Colonic mucosa (tissue), 4 donors: ENCODE measurements at regions not wholly inside any gene's neighbourhood (a gene's known extent, or its start where the extent isn't known, plus 50 kb on each side); places are given as distances from the start of the nearest gene placed in this dataset.

ENCODE experiments used
- DNase-seq: peaks from one replicate; pipeline ENCODE4 v3.0.0-alpha.2; 2020
- H3K27ac ChIP-seq: fragments of 200-600 bp; one replicate; pipeline ENCODE4 v1.8.0; 2021
- H3K27me3 ChIP-seq: fragments of 200-600 bp; one replicate; pipeline ENCODE4 v1.8.0; 2021
- H3K36me3 ChIP-seq: fragments of 200-600 bp; one replicate; pipeline ENCODE4 v1.8.0; 2021
- H3K4me1 ChIP-seq: fragments of 200-600 bp; one replicate; pipeline ENCODE4 v1.8.0; 2021; ENCODE audit warnings: mild to moderate bottlenecking
- H3K4me3 ChIP-seq: fragments of 200-600 bp; one replicate; pipeline ENCODE4 v1.8.0; 2021
- H3K9ac ChIP-seq, 2 donors: one replicate each; pipeline ENCODE4 v1.7.0; 2013; ENCODE audit warnings: control low read depth in 2 of 2, low read depth in 2 of 2, low read length in 2 of 2
- H3K9me3 ChIP-seq: fragments of 200-600 bp; one replicate; pipeline ENCODE4 v1.8.0; 2021
- CTCF ChIP-seq: fragments of 200-600 bp; IDR thresholded peaks from one replicate; pipeline ENCODE4 v1.8.0; 2022; ENCODE audit warnings: antibody characterized with exemption, mild to moderate bottlenecking
- intact Hi-C: fragments of 100-400 bp; cut with DNase I; formaldehyde crosslinking; loops from one replicate; pipeline ENCODE4 v1.14.1; 2022
- donor health status: healthy.
- donor health status: DM: no; HTN: no; CAD: no.
- donor health status: DM: no; HTN: no; CAD: no.

DNA sequence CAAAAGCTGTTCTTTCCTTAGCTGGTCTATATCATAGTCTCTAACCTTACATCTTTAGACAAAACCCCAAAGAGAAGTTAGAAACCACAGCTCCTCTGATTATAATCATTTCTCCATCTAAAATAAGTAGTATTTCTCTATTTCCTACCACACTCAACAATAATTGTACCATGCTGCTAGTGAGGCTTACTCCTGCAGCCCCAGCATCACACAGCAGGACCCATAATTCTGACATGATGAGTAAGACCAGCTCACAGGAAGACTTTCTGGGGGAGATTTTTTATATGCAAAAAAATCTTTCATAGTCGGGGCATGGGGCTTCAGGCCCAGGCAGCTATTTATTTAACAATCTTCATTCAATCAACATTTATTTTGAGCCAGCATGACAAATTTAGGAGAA, 441.6 kb downstream of the DYNC2H1 start:
- H3K27me3 ChIP-seq: no peaks in the 10 kb centered on the region

GRCh38 chr11:103552086-103552485, 442.9 kb downstream of the DYNC2H1 start:
- H3K27me3 ChIP-seq: no peaks in the 10 kb centered on the region
- no peak for DNase-seq
- no peaks in the 10 kb centered on the region for H3K9me3 ChIP-seq
- TF ChIP-seq CTCF: no peak
- H3K4me3 ChIP-seq: no peak overlapping the region
- H3K36me3 ChIP-seq: no peaks in the 10 kb centered on the region
- intact Hi-C loops: no loop called here
- H3K4me1 ChIP-seq: no peaks in the 10 kb centered on the region
- H3K9ac ChIP-seq: no peak overlapping the region
- H3K27ac ChIP-seq: no peak overlapping the region

More for the DNA sequence above, 441.6 kb downstream of the DYNC2H1 start:
- no peaks in the 10 kb centered on the region for H3K36me3 ChIP-seq
- TF ChIP-seq CTCF: no peak
- no peak overlapping the region for H3K27ac ChIP-seq
- DNase-seq: no peak
- intact Hi-C loops: no loop called here
- no peak overlapping the region for H3K4me3 ChIP-seq
- no peaks in the 10 kb centered on the region for H3K9me3 ChIP-seq
- H3K4me1 ChIP-seq: no peaks in the 10 kb centered on the region
- no peak overlapping the region for H3K9ac ChIP-seq

GRCh38 chr11:103556171-103556570, 446.9 kb downstream of the DYNC2H1 start:
- Histone ChIP-seq H3K27ac (no peak overlapping the region), H3K36me3 (no peaks in the 10 kb centered on the region), H3K27me3 (no peaks in the 10 kb centered on the region), H3K9me3 (no peaks in the 10 kb centered on the region), H3K4me1 (no peaks in the 10 kb centered on the region), H3K4me3 (no peak overlapping the region), H3K9ac (no peak overlapping the region)
- intact Hi-C loops: no loop called here
- no peak for DNase-seq
- no peak for TF ChIP-seq CTCF

DNA sequence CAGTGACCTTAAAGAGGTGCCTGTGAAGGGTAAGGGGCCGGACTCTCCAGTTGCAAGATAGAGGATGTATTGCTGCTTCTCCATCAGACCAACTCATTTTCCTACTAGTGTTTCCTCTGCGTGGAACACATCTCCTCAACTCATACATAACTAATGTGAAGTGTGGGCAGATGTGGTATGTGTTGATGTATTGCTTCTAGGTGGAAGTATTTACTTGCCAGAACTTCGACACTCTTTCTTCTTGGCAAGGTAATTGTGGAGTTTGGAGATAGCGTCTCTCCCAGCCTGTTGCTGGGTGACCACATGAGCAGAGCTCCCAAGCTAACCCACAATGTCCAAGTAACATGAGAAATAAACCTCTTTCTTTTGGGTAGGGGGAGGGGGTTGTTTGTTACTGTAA, 456.9 kb downstream of the DYNC2H1 start:
- DNase-seq: no peak
- Histone ChIP-seq H3K27ac (no peak overlapping the region), H3K36me3 (no peaks in the 10 kb centered on the region), H3K27me3 (no peaks in the 10 kb centered on the region), H3K9ac (no peak overlapping the region), H3K9me3 (no peaks in the 10 kb centered on the region), H3K4me1 (no peaks in the 10 kb centered on the region), H3K4me3 (no peak overlapping the region)
- TF ChIP-seq CTCF: no peak
- intact Hi-C loops: no loop called here

GRCh38 chr11:103581760-103582159, 454.7 kb upstream of the DDI1 start:
- Histone ChIP-seq H3K4me3 (no peak overlapping the region), H3K4me1 (no peaks in the 10 kb centered on the region), H3K27me3 (no peaks in the 10 kb centered on the region), H3K36me3 (no peaks in the 10 kb centered on the region), H3K27ac (no peak overlapping the region), H3K9me3 (no peaks in the 10 kb centered on the region), H3K9ac (no peak overlapping the region)
- intact Hi-C loops: no loop called here
- DNase-seq: no peak
- no peak for TF ChIP-seq CTCF

GRCh38 chr11:103582351-103582909, 454.0 kb upstream of the DDI1 start:
- H3K4me3 ChIP-seq: no peak overlapping the region
- H3K27ac ChIP-seq: no peak overlapping the region
- H3K4me1 ChIP-seq: no peaks in the 10 kb centered on the region
- intact Hi-C loops: no loop called here
- H3K9me3 ChIP-seq: no peaks in the 10 kb centered on the region
- no peaks in the 10 kb centered on the region for H3K27me3 ChIP-seq
- H3K9ac ChIP-seq: no peak overlapping the region
- no peak for DNase-seq
- no peaks in the 10 kb centered on the region for H3K36me3 ChIP-seq
- no peak for TF ChIP-seq CTCF
